Effector CD4-positive, alpha-beta T cell (primary cell): ENCODE measurements at regions not wholly inside any gene's neighbourhood (a gene's known extent, or its start where the extent isn't known, plus 50 kb on each side); places are given as distances from the start of the nearest gene placed in this dataset.

Experiments
- DNase-seq: peaks from one replicate; pipeline ENCODE4 v3.0.0-alpha.2; 2020

- no peak for DNase-seq
These were observed 360.5 kb downstream of the LIG4 start for GRCh38 chr13:107854880-107855279.

GRCh38 chr13:107852072-107852471, 363.3 kb downstream of the LIG4 start:
- no peak for DNase-seq

GRCh38 chr13:107851670-107852069, 363.7 kb downstream of the LIG4 start:
- no peak for DNase-seq

GRCh38 chr13:107847406-107847805, 367.9 kb downstream of the LIG4 start:
- no peak for DNase-seq

GRCh38 chr13:107846642-107847041, 368.7 kb downstream of the LIG4 start:
- no peak for DNase-seq

GRCh38 chr13:107845911-107846310, 369.4 kb downstream of the LIG4 start:
- no peak for DNase-seq

GRCh38 chr13:107843681-107844080, 371.7 kb downstream of the LIG4 start:
- no peak for DNase-seq

- DNase-seq = no peak
These were observed 372.1 kb downstream of the LIG4 start for GRCh38 chr13:107843281-107843680.

GRCh38 chr13:107842562-107843180, 372.7 kb downstream of the LIG4 start:
- DNase-seq = no peak

- no peak for DNase-seq
These were observed 376.7 kb downstream of the LIG4 start for GRCh38 chr13:107838588-107839161.

- DNase-seq = no peak
These were observed 378.7 kb downstream of the LIG4 start for GRCh38 chr13:107836685-107837084.

- DNase-seq = no peak
These were observed 379.9 kb downstream of the LIG4 start for GRCh38 chr13:107835339-107836018.

GRCh38 chr13:107834717-107835116, 380.6 kb downstream of the LIG4 start:
- no peak for DNase-seq

- no peak for DNase-seq
These were observed 381.1 kb downstream of the LIG4 start for GRCh38 chr13:107834281-107834680.

GRCh38 chr13:107832500-107833100, 382.7 kb downstream of the LIG4 start:
- no peak for DNase-seq

- DNase-seq = no peak
These were observed 384.5 kb downstream of the LIG4 start for GRCh38 chr13:107830804-107831203.

GRCh38 chr13:107827840-107828549, 387.3 kb downstream of the LIG4 start:
- DNase-seq = no peak

GRCh38 chr13:107824635-107825034, 390.7 kb downstream of the LIG4 start:
- DNase-seq = no peak

GRCh38 chr13:107822006-107822405, 393.3 kb downstream of the LIG4 start:
- DNase-seq = no peak

- no peak for DNase-seq
These were observed 393.8 kb downstream of the LIG4 start for GRCh38 chr13:107821492-107821891.

- DNase-seq = no peak
These were observed 396.3 kb downstream of the LIG4 start for GRCh38 chr13:107819071-107819470.

GRCh38 chr13:107817647-107818287, 397.6 kb downstream of the LIG4 start:
- DNase-seq = no peak

- DNase-seq = no peak
These were observed 403.3 kb downstream of the LIG4 start for GRCh38 chr13:107812014-107812412.
